Esophagus (tissue), 2 donors: ENCODE measurements at regions not wholly inside any gene's neighbourhood (a gene's known extent, or its start where the extent isn't known, plus 50 kb on each side); places are given as distances from the start of the nearest gene placed in this dataset.

Experiments used
- H3K27ac ChIP-seq, 2 donors: one replicate each; pipeline ENCODE4 v1.5.1; 2013; ENCODE audit warnings: low read depth in 2 of 2, mild to moderate bottlenecking in 2 of 2, inconsistent platforms in 1 of 2, low read length in 1 of 2, moderate library complexity in 1 of 2
- H3K27me3 ChIP-seq, 2 donors: one replicate each; pipeline ENCODE4 v1.6.1; 2013; ENCODE audit warnings: low read length in 2 of 2, control low read depth in 1 of 2, mild to moderate bottlenecking in 1 of 2; ENCODE audit not compliant: insufficient read depth in 2 of 2, control insufficient read depth in 1 of 2
- H3K36me3 ChIP-seq, 2 donors: one replicate each; pipeline ENCODE4 v1.6.1; 2013; ENCODE audit warnings: low read length in 1 of 2; ENCODE audit not compliant: control insufficient read depth in 2 of 2, insufficient read depth in 2 of 2
- H3K4me1 ChIP-seq, 2 donors: one replicate each; pipeline ENCODE4 v1.6.1; 2013; ENCODE audit warnings: low read length in 1 of 2; ENCODE audit not compliant: control insufficient read depth in 2 of 2, insufficient read depth in 2 of 2
- H3K4me3 ChIP-seq, 2 donors: one replicate each; pipeline ENCODE4 v1.5.1; 2013; ENCODE audit warnings: low read length in 2 of 2, mild to moderate bottlenecking in 2 of 2, low read depth in 1 of 2, moderate library complexity in 1 of 2
- H3K9me3 ChIP-seq, 2 donors: one replicate each; pipeline ENCODE4 v1.6.1; 2013; ENCODE audit warnings: mild to moderate bottlenecking in 2 of 2, low read depth in 1 of 2, low read length in 1 of 2, moderate library complexity in 1 of 2; ENCODE audit not compliant: control insufficient read depth in 2 of 2, insufficient read depth in 1 of 2
- WGBS, 2 donors: extraction: QIAGEN DNeasy Blood & Tissue Kit; methylation state at CpG; one replicate each; pipeline ENCODE4 v1.1.7; 2013; 5-methylcytosine and 5-hydroxymethylcytosine counted together
- donor health status: healthy with polysubstance abuse.
- donor health status: Bipolar disorder and iron deficiency.

GRCh38 chr18:52289392-52289791 lies 50.6 kb upstream of the DCC start:
- H3K9me3 ChIP-seq, result peaks cover 0 to 5% of the 10 kb centered on the region in 2 donors
- no peak overlapping the region for H3K4me3 ChIP-seq
- no peak overlapping the region for H3K27ac ChIP-seq
- H3K36me3 ChIP-seq, result no peaks in the 10 kb centered on the region
- no peaks in the 10 kb centered on the region for H3K4me1 ChIP-seq
- WGBS, 2 donors, result 69 to 73% methylated on average over 1 of the region's 1 CpG
- no peaks in the 10 kb centered on the region for H3K27me3 ChIP-seq
